HepG2 (cell line): ENCODE measurements at regions not wholly inside any gene's neighbourhood (a gene's known extent, or its start where the extent isn't known, plus 50 kb on each side); places are given as distances from the start of the nearest gene placed in this dataset.

ENCODE experiments used
- ADNP ChIP-seq: sonication (generic); formaldehyde crosslinking; IDR thresholded peaks from 2 replicates; pipeline ENCODE4 v1.4.0; 2020; ENCODE audit warnings: missing genetic modification reagents
- BORCS8-MEF2B ChIP-seq: sonication (generic); formaldehyde crosslinking; IDR thresholded peaks from 2 replicates; pipeline ENCODE4 v1.8.0; 2022; ENCODE audit warnings: mild to moderate bottlenecking, missing genetic modification reagents
- ERF ChIP-seq: IDR thresholded peaks from 2 replicates; pipeline ENCODE4 v1.6.1; 2018; ENCODE audit warnings: missing biosample characterization, missing genetic modification reagents
- FOXK1 ChIP-seq: sonication (generic); formaldehyde crosslinking; IDR thresholded peaks from 2 replicates; pipeline ENCODE4 v1.4.0; 2020; ENCODE audit warnings: low read depth, missing genetic modification reagents, borderline replicate concordance
- GABPB1 ChIP-seq: IDR thresholded peaks from 2 replicates; pipeline ENCODE4 v1.6.1; 2016; ENCODE audit warnings: mild to moderate bottlenecking, missing genetic modification reagents, moderate library complexity, missing compliant biosample characterization
- HOXA3 ChIP-seq: sonication (generic); formaldehyde crosslinking; IDR thresholded peaks from 2 replicates; pipeline ENCODE4 v1.5.0; 2020; ENCODE audit warnings: missing genetic modification reagents
- IRF2 ChIP-seq: IDR thresholded peaks from 2 replicates; pipeline ENCODE4 v1.6.1; 2018; ENCODE audit warnings: missing genetic modification reagents, missing compliant biosample characterization
- JDP2 ChIP-seq: sonication (generic); formaldehyde crosslinking; IDR thresholded peaks from 2 replicates; pipeline ENCODE4 v1.8.1; 2022; ENCODE audit warnings: missing genetic modification reagents, borderline replicate concordance
- KDM5B ChIP-seq: sonication (generic); formaldehyde crosslinking; IDR thresholded peaks from 2 replicates; pipeline ENCODE4 v1.4.0; 2020; ENCODE audit warnings: missing genetic modification reagents, mild to moderate bottlenecking, borderline replicate concordance
- KDM6A ChIP-seq: IDR thresholded peaks from 2 replicates; pipeline ENCODE4 v1.6.1; 2016; ENCODE audit warnings: low read depth
- MEIS2 ChIP-seq: sonication (generic); formaldehyde crosslinking; IDR thresholded peaks from 2 replicates; pipeline ENCODE4 v1.9.0; 2021; ENCODE audit warnings: mild to moderate bottlenecking, missing genetic modification reagents
- MTA1 ChIP-seq: sonication (generic); formaldehyde crosslinking; IDR thresholded peaks from 2 replicates; pipeline ENCODE4 v1.4.0; 2020; ENCODE audit warnings: missing genetic modification reagents, mild to moderate bottlenecking, borderline replicate concordance
- NONO ChIP-seq, 2 experiments: fragments of 450-650 bp in 1 of 2; sonication (generic) in 1 of 2; formaldehyde crosslinking in 1 of 2; IDR thresholded peaks in 1 of 2; conservative IDR thresholded peaks in 1 of 2; 2 replicates each; pipeline versions ENCODE4 v1.6.1 to v1.8.0; 2017 to 2022; ENCODE audit warnings: mild to moderate bottlenecking in 1 of 2, missing genetic modification reagents in 1 of 2, moderate library complexity in 1 of 2
- PAX8 ChIP-seq: sonication (generic); formaldehyde crosslinking; IDR thresholded peaks from 2 replicates; pipeline ENCODE4 v1.8.0; 2022; ENCODE audit warnings: mild to moderate bottlenecking, missing genetic modification reagents, borderline replicate concordance
- PHF20 ChIP-seq: sonication (generic); formaldehyde crosslinking; IDR thresholded peaks from 2 replicates; pipeline ENCODE4 v1.5.0; 2020; ENCODE audit warnings: mild to moderate bottlenecking, missing genetic modification reagents
- RBAK ChIP-seq: sonication (generic); formaldehyde crosslinking; IDR thresholded peaks from 2 replicates; pipeline ENCODE4 v1.5.1; 2020; ENCODE audit warnings: mild to moderate bottlenecking, missing genetic modification reagents
- SCMH1 ChIP-seq: sonication (generic); formaldehyde crosslinking; IDR thresholded peaks from 2 replicates; pipeline ENCODE4 v1.9.0; 2021; ENCODE audit warnings: missing genetic modification reagents, mild to moderate bottlenecking, borderline replicate concordance
- TEAD3 ChIP-seq: optimal IDR thresholded peaks from 2 replicates; pipeline ENCODE3; 2016; ENCODE audit warnings: borderline replicate concordance
- TFDP1 ChIP-seq: IDR thresholded peaks from 2 replicates; pipeline ENCODE4 v1.6.1; 2016; ENCODE audit warnings: missing compliant biosample characterization, missing genetic modification reagents, borderline replicate concordance
- ZFX ChIP-seq: sonication (generic); formaldehyde crosslinking; IDR thresholded peaks from 2 replicates; pipeline ENCODE4 v1.4.0; 2020; ENCODE audit warnings: mild to moderate bottlenecking, low read depth, missing genetic modification reagents, moderate library complexity
- ZHX2 ChIP-seq, 2 experiments: sonication (generic) in 1 of 2; formaldehyde crosslinking in 1 of 2; IDR thresholded peaks; 2 replicates each; pipeline versions ENCODE4 v1.6.1 to v1.9.0; 2014 to 2022; ENCODE audit warnings: antibody characterized with exemption in 1 of 2, borderline replicate concordance in 1 of 2, inconsistent platforms in 1 of 2, low read depth in 1 of 2, missing genetic modification reagents in 1 of 2
- ZNF556 ChIP-seq: sonication (generic); formaldehyde crosslinking; IDR thresholded peaks from 2 replicates; pipeline ENCODE4 v1.4.0; 2020; ENCODE audit warnings: mild to moderate bottlenecking, missing genetic modification reagents, borderline replicate concordance

- TF ChIP-seq ADNP (CRISPR knock-in tag) (no peak), KDM6A (CRISPR knock-in tag) (no peak), ZFX (CRISPR knock-in tag) (peak; percentile 50), TFDP1 (CRISPR knock-in tag) (peak; percentile 60; the same call in 1 of the 2 replicates), FOXK1 (CRISPR knock-in tag) (peak; percentile 78; the same call in 1 of the 2 replicates), ZNF556 (CRISPR knock-in tag) (0 out of 2 replicates have a peak, but pooled peaks have one; percentile 48), TEAD3 (peak; percentile 64), BORCS8-MEF2B (peak; percentile 19; the same call in 1 of the 2 replicates), PHF20 (peak; percentile 45; the same call in 1 of the 2 replicates), MEIS2 (CRISPR knock-in tag) (peak; percentile 29; the same call in 1 of the 2 replicates), ERF (CRISPR knock-in tag) (no peak), MTA1 (CRISPR knock-in tag) (peak; percentile 63; the same call in 1 of the 2 replicates), JDP2 (CRISPR knock-in tag) (no peak), NONO (IDR thresholded peaks at IDR 0.05) (no peak), NONO (CRISPR knock-in tag; conservative IDR thresholded peaks at IDR 0.05) (peak; percentile 60; the same call in 1 of the 2 replicates), KDM5B (CRISPR knock-in tag) (peak; percentile 45; the same call in 1 of the 2 replicates), GABPB1 (CRISPR knock-in tag) (peak; percentile 82), SCMH1 (CRISPR knock-in tag) (no peak), PAX8 (CRISPR knock-in tag) (no peak), ZHX2 (IDR thresholded peaks at IDR 0.05; ENCODE audit: low read depth) (peak; percentile 86), ZHX2 (CRISPR knock-in tag; IDR thresholded peaks at IDR 0.05; ENCODE audit: borderline replicate concordance) (no peak), HOXA3 (CRISPR knock-in tag) (peak; percentile 97), IRF2 (CRISPR knock-in tag) (peak; percentile 85; the same call in 1 of the 2 replicates), RBAK (CRISPR knock-in tag) (no peak)
Observed at GRCh38 chr2:2613279-2614199, 282.5 kb upstream of the MYT1L start (continued).
